Caco-2 (cell line): ENCODE measurements at regions not wholly inside any gene's neighbourhood (a gene's known extent, or its start where the extent isn't known, plus 50 kb on each side); places are given as distances from the start of the nearest gene placed in this dataset.
"Not testable (repeated sequence)": the region's sequence is repeated elsewhere in the genome, so short reads cannot be mapped to it uniquely, and the experiment has no call there.

Experiments used
- BruUV-seq: library from RNA; stranded (reverse); fragments of 400-500 nt; replicated peaks from 2 replicates; lab custom pipeline; 2021; lab: Mats Ljungman, UMichigan
- CTCF ChIA-PET: fragments of 300-600 bp; sonication (Branson Sonifier 250); formaldehyde crosslinking; loops from one replicate; lab custom pipeline; 2022; ENCODE audit warnings: antibody characterized with exemption; lab: Charles Lee
- POLR2A ChIA-PET: fragments of 300-600 bp; sonication (Branson Sonifier 250); formaldehyde crosslinking; loops from one replicate; lab custom pipeline; 2022; ENCODE audit warnings: antibody characterized with exemption; lab: Charles Lee
- DNase-seq, 2 experiments: peaks; one replicate each; pipeline versions ENCODE4 v3.0.0 to v3.0.0-alpha.2; 2020 to 2022
- H3K27me3 ChIP-seq: replicated peaks from 2 replicates; pipeline ENCODE4 v1.6.0; 2011; ENCODE audit warnings: low read length; ENCODE audit not compliant: control insufficient read depth, insufficient read depth
- H3K36me3 ChIP-seq: 2 replicates; pipeline ENCODE4 v1.5.1; 2011; ENCODE audit warnings: low read length; ENCODE audit not compliant: control insufficient read depth, insufficient read depth
- H3K4me1 ChIP-seq: fragments of 250-450 bp; sonication (Bioruptor Pico); 2 replicates; pipeline ENCODE4 v1.5.1; 2020; ENCODE audit warnings: mild to moderate bottlenecking
- H3K4me3 ChIP-seq: 2 replicates; pipeline ENCODE4 v1.5.1; 2011; ENCODE audit warnings: low read depth, mild to moderate bottlenecking, control low read depth, low read length
- H3K9me3 ChIP-seq: fragments of 250-450 bp; sonication (Bioruptor Pico); 2 replicates; pipeline ENCODE4 v1.5.1; 2020; ENCODE audit warnings: mild to moderate bottlenecking, moderate library complexity
- H3K27ac Mint-ChIP-seq: one replicate; pipeline ENCODE4 v1.8.0; 2022; ENCODE audit warnings: mixed read lengths; ENCODE audit not compliant: unreplicated experiment
- H3K27me3 Mint-ChIP-seq: one replicate; pipeline ENCODE4 v1.8.0; 2022; ENCODE audit warnings: mixed read lengths; ENCODE audit not compliant: insufficient read depth, unreplicated experiment
- H3K36me3 Mint-ChIP-seq: one replicate; pipeline ENCODE4 v1.8.0; 2022; ENCODE audit warnings: mild to moderate bottlenecking, mixed read lengths; ENCODE audit not compliant: insufficient read depth, unreplicated experiment
- H3K4me1 Mint-ChIP-seq: one replicate; pipeline ENCODE4 v1.8.0; 2022; ENCODE audit warnings: low read depth, mixed read lengths; ENCODE audit not compliant: unreplicated experiment
- H3K4me3 Mint-ChIP-seq: one replicate; pipeline ENCODE4 v1.8.0; 2022; ENCODE audit warnings: mild to moderate bottlenecking, moderate library complexity, mixed read lengths; ENCODE audit not compliant: unreplicated experiment
- H3K9me3 Mint-ChIP-seq: one replicate; pipeline ENCODE4 v1.8.0; 2022; ENCODE audit warnings: mixed read lengths; ENCODE audit not compliant: unreplicated experiment
- CTCF ChIP-seq, 2 experiments: fragments of 200-600 bp in 1 of 2; IDR thresholded peaks; 1 replicate in 1 of 2; 2 replicates in 1 of 2; pipeline versions ENCODE4 v1.5.1 to v1.8.0; 2011 to 2022; ENCODE audit warnings: antibody characterized with exemption in 1 of 2, control low read depth in 1 of 2, inconsistent platforms in 1 of 2, low read depth in 1 of 2, low read length in 1 of 2, mild to moderate bottlenecking in 1 of 2, moderate library complexity in 1 of 2; ENCODE audit not compliant: insufficient read depth in 1 of 2, severe bottlenecking in 1 of 2, unreplicated experiment in 1 of 2
- intact Hi-C: fragments of 100-400 bp; cut with micrococcal nuclease; formaldehyde crosslinking; loops from one replicate; pipeline ENCODE4 v1.10.0; 2022; ENCODE audit not compliant: unreplicated experiment

GRCh38 chr3:116517308-116517707 is 72.0 kb upstream of the LSAMP start:
- POLR2A ChIA-PET = no interaction called here
- H3K4me3 ChIP-seq = no peak overlapping the region
- no peaks in the 10 kb centered on the region for H3K9me3 Mint-ChIP-seq
- intact Hi-C loops = loop anchor here (2.0 kb wide), 1 partner anchor 377 kb away; no protein-coding TSS in a partner anchor
- H3K4me1 Mint-ChIP-seq = no peaks in the 10 kb centered on the region
- H3K4me3 Mint-ChIP-seq = no peak overlapping the region
- H3K27me3 Mint-ChIP-seq = peaks cover under 1% of the 10 kb centered on the region
- CTCF ChIA-PET = no interaction called here
- no TSS peak for BruUV-seq
- H3K4me1 ChIP-seq = no peaks in the 10 kb centered on the region
- H3K27ac Mint-ChIP-seq = no peak overlapping the region
- no peaks in the 10 kb centered on the region for H3K9me3 ChIP-seq
- no peak for DNase-seq
- no peaks in the 10 kb centered on the region for H3K36me3 ChIP-seq
- no peaks in the 10 kb centered on the region for H3K36me3 Mint-ChIP-seq
- peak; percentile 27 to 32 for TF ChIP-seq CTCF (IDR thresholded peaks at IDR 0.05; ENCODE audit: insufficient read depth in 1 of 2, low read depth in 1 of 2, low read length in 1 of 2, severe bottlenecking in 1 of 2, unreplicated experiment in 1 of 2)
- no peaks in the 10 kb centered on the region for H3K27me3 ChIP-seq

DNA sequence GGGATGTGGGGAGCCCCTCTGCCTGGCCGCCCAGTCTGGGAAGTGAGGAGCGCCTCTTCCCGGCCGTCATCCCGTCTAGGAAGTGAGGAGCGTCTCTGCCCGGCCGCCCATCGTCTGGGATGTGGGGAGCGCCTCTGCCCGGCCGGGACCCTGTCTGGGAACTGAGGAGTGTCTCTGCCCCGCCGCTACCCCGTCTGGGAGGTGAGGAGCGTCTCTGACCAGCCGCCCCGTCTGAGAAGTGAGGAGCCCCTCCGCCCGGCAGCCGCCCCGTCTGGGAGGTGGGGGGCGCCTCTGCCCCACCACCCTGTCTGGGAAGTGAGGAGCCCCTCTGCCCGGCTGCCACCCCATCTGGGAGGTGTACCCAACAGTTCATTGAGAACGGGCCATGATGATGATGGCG is 73.8 kb upstream of the LSAMP start:
- H3K36me3 Mint-ChIP-seq, DNase-seq, H3K27me3 ChIP-seq, H3K4me1 ChIP-seq, H3K9me3 ChIP-seq, BruUV-seq, H3K27me3 Mint-ChIP-seq, H3K9me3 Mint-ChIP-seq, H3K4me3 ChIP-seq, H3K27ac Mint-ChIP-seq, POLR2A ChIA-PET, H3K4me3 Mint-ChIP-seq, intact Hi-C loops, CTCF ChIA-PET, H3K4me1 Mint-ChIP-seq, H3K36me3 ChIP-seq: not testable (repeated sequence)

DNA sequence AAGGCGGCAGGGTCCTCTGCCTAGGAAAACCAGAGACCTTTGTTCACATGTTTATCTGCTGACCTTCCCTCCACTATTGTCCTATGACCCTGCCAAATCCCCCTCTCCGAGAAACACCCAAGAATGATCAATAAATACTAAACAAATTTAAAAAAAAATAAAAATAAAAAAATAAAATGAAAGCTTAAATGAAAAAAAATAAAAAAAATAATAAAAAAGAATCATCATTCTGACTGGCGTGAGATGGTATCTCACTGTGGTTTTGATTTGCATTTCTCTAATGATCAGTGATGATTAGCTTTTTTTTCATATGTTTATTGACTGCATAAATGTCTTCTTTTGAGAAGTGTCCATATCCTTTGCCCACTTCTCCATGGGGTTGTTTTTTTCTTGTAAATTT is 74.5 kb upstream of the LSAMP start:
- H3K36me3 ChIP-seq, H3K4me3 Mint-ChIP-seq, CTCF ChIA-PET, POLR2A ChIA-PET, H3K9me3 Mint-ChIP-seq, H3K27ac Mint-ChIP-seq, H3K9me3 ChIP-seq, intact Hi-C loops, BruUV-seq, H3K27me3 ChIP-seq, H3K36me3 Mint-ChIP-seq, H3K4me1 ChIP-seq, DNase-seq, H3K4me3 ChIP-seq, H3K4me1 Mint-ChIP-seq, H3K27me3 Mint-ChIP-seq: not testable (repeated sequence)

- H3K36me3 ChIP-seq = no peaks in the 10 kb centered on the region
- Mint-ChIP-seq H3K4me1 (no peaks in the 10 kb centered on the region), H3K27ac (no peak overlapping the region), H3K36me3 (no peaks in the 10 kb centered on the region), H3K27me3 (peaks cover 4% of the 10 kb centered on the region), H3K4me3 (no peak overlapping the region), H3K9me3 (no peaks in the 10 kb centered on the region)
- no peaks in the 10 kb centered on the region for H3K9me3 ChIP-seq
- POLR2A ChIA-PET = no interaction called here
- no peak overlapping the region for H3K4me3 ChIP-seq
- no peaks in the 10 kb centered on the region for H3K4me1 ChIP-seq
- CTCF ChIA-PET = no interaction called here
- BruUV-seq = no TSS peak
- no peak for TF ChIP-seq CTCF (IDR thresholded peaks at IDR 0.05; ENCODE audit: insufficient read depth in 1 of 2, low read depth in 1 of 2, low read length in 1 of 2, severe bottlenecking in 1 of 2, unreplicated experiment in 1 of 2)
- no peaks in the 10 kb centered on the region for H3K27me3 ChIP-seq
- no peak for DNase-seq
- intact Hi-C loops = no loop called here
These were observed 79.3 kb upstream of the LSAMP start for GRCh38 chr3:116524453-116525210.
